Uterus (tissue), 2 donors: ENCODE measurements at regions not wholly inside any gene's neighbourhood (a gene's known extent, or its start where the extent isn't known, plus 50 kb on each side); places are given as distances from the start of the nearest gene placed in this dataset.

Experiments used
- POLR2A ChIP-seq, 2 donors: fragments of 450-650 bp; IDR thresholded peaks; one replicate each; pipeline ENCODE4 v1.6.1; 2016; ENCODE audit warnings: antibody characterized with exemption in 2 of 2, mild to moderate bottlenecking in 1 of 2, moderate library complexity in 1 of 2
- TF ChIP-seq, protein P1 (sequence below), 4 experiments: fragments of 200-600 bp in 2 of 4; fragments of 450-650 bp in 2 of 4; sonication (generic) in 2 of 4; IDR thresholded peaks; one replicate each; pipeline ENCODE4 v1.5.1; 2016 to 2019; ENCODE audit warnings: antibody characterized with exemption in 4 of 4, mild to moderate bottlenecking in 2 of 4, moderate library complexity in 1 of 4

DNA sequence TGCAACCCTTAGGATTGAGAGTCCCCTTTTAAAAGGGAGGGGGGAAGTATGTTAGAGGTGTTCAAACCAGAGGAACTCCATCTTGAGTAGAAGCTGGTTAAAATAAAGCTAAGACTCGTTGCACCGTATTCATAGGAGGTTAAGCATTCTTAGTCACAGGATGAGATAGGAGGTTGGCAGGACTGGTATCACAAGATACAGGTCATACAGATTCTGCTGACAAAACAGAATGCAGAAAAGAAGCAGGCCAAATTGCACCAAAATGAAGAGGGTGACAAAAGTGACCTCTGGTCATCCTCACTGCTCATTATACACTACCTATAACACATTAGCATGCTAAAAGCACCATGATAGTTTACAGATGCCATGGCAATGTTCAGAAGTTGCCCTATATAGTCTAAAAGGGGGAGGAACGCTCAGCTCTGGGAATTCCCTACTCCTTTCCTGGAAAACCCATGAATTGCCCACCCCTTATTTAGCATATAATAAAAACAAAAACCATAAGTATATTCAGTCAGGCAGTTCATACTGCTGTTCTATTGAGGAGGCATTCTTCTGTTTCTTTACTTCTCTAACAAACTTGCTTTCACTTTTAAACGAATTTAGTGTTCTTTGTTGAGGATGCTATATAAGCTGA is 192.2 kb upstream of the NDUFV2 start:
- TF ChIP-seq, protein P1, sequence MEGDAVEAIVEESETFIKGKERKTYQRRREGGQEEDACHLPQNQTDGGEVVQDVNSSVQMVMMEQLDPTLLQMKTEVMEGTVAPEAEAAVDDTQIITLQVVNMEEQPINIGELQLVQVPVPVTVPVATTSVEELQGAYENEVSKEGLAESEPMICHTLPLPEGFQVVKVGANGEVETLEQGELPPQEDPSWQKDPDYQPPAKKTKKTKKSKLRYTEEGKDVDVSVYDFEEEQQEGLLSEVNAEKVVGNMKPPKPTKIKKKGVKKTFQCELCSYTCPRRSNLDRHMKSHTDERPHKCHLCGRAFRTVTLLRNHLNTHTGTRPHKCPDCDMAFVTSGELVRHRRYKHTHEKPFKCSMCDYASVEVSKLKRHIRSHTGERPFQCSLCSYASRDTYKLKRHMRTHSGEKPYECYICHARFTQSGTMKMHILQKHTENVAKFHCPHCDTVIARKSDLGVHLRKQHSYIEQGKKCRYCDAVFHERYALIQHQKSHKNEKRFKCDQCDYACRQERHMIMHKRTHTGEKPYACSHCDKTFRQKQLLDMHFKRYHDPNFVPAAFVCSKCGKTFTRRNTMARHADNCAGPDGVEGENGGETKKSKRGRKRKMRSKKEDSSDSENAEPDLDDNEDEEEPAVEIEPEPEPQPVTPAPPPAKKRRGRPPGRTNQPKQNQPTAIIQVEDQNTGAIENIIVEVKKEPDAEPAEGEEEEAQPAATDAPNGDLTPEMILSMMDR (IDR thresholded peaks at IDR 0.05) = no peak
- TF ChIP-seq POLR2A (IDR thresholded peaks at IDR 0.05) = no peak
